Mammary epithelial cell (primary cell): ENCODE measurements at regions not wholly inside any gene's neighbourhood (a gene's known extent, or its start where the extent isn't known, plus 50 kb on each side); places are given as distances from the start of the nearest gene placed in this dataset.

Source experiments
- EZH2 ChIP-seq: IDR thresholded peaks from 2 replicates; pipeline ENCODE4 v1.6.1; 2012; ENCODE audit warnings: low read length, inconsistent platforms, borderline replicate concordance
- TF ChIP-seq, protein P1 (sequence below), 2 donors: IDR thresholded peaks in 1 of 2; conservative IDR thresholded peaks in 1 of 2; 2 replicates each; pipeline ENCODE4 v1.5.1; 2011 to 2012; ENCODE audit warnings: inconsistent platforms in 2 of 2, low read length in 2 of 2, mild to moderate bottlenecking in 2 of 2, control low read depth in 1 of 2, low read depth in 1 of 2; ENCODE audit not compliant: insufficient read depth in 1 of 2; ENCODE audit errors: extremely low read depth in 1 of 2

- TF ChIP-seq, protein P1, sequence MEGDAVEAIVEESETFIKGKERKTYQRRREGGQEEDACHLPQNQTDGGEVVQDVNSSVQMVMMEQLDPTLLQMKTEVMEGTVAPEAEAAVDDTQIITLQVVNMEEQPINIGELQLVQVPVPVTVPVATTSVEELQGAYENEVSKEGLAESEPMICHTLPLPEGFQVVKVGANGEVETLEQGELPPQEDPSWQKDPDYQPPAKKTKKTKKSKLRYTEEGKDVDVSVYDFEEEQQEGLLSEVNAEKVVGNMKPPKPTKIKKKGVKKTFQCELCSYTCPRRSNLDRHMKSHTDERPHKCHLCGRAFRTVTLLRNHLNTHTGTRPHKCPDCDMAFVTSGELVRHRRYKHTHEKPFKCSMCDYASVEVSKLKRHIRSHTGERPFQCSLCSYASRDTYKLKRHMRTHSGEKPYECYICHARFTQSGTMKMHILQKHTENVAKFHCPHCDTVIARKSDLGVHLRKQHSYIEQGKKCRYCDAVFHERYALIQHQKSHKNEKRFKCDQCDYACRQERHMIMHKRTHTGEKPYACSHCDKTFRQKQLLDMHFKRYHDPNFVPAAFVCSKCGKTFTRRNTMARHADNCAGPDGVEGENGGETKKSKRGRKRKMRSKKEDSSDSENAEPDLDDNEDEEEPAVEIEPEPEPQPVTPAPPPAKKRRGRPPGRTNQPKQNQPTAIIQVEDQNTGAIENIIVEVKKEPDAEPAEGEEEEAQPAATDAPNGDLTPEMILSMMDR (conservative IDR thresholded peaks at IDR 0.05 in 1 of 2, IDR thresholded peaks at IDR 0.05 in 1 of 2; ENCODE audit: extremely low read depth in 1 of 2, insufficient read depth in 1 of 2, low read depth in 1 of 2, low read length in 2 of 2), result no peak
- TF ChIP-seq EZH2, result no peak
Measured at GRCh38 chr7:24448038-24448437, 125.2 kb upstream of the PALS2 start.
